Endodermal cell (in vitro differentiated cells): ENCODE measurements at regions not wholly inside any gene's neighbourhood (a gene's known extent, or its start where the extent isn't known, plus 50 kb on each side); places are given as distances from the start of the nearest gene placed in this dataset.

ENCODE experiments used
- DNase-seq: peaks from one replicate; pipeline ENCODE4 v3.0.0-alpha.2; 2017
- H3K27ac ChIP-seq: 2 replicates; pipeline ENCODE4 v1.5.1; 2013; ENCODE audit warnings: mild to moderate bottlenecking, low read depth, low read length, moderate library complexity
- H3K27me3 ChIP-seq: 2 replicates; pipeline ENCODE4 v1.6.1; 2013; ENCODE audit warnings: mild to moderate bottlenecking, low read length, moderate library complexity; ENCODE audit not compliant: insufficient read depth, control insufficient read depth, poor library complexity, severe bottlenecking
- H3K36me3 ChIP-seq: 2 replicates; pipeline ENCODE4 v1.7.0; 2013; ENCODE audit warnings: mild to moderate bottlenecking, low read length, moderate library complexity; ENCODE audit not compliant: control insufficient read depth, insufficient read depth
- H3K4me1 ChIP-seq: one replicate; pipeline ENCODE4 v1.7.0; 2013; ENCODE audit warnings: low read length; ENCODE audit not compliant: control insufficient read depth, insufficient read depth
- H3K4me3 ChIP-seq: 2 replicates; pipeline ENCODE4 v1.5.1; 2013; ENCODE audit warnings: mild to moderate bottlenecking, low read length, moderate library complexity
- H3K9ac ChIP-seq: 2 replicates; pipeline ENCODE4 v1.6.1; 2013; ENCODE audit warnings: mild to moderate bottlenecking, low read length, moderate library complexity; ENCODE audit not compliant: poor library complexity, severe bottlenecking; ENCODE audit errors: extremely low read depth
- H3K9me3 ChIP-seq: 2 replicates; pipeline ENCODE4 v1.6.1; 2013; ENCODE audit warnings: mild to moderate bottlenecking, low read length, moderate library complexity; ENCODE audit not compliant: control insufficient read depth
- H3K27ac Mint-ChIP-seq: 2 replicates; pipeline ENCODE4 v1.8.0; 2020; ENCODE audit warnings: mixed read lengths
- H3K27me3 Mint-ChIP-seq: 2 replicates; pipeline ENCODE4 v1.8.0; 2021; ENCODE audit warnings: mild to moderate bottlenecking, mixed read lengths; ENCODE audit not compliant: insufficient read depth
- H3K36me3 Mint-ChIP-seq: 2 replicates; pipeline ENCODE4 v1.8.0; 2020; ENCODE audit warnings: low read depth, mixed read lengths
- H3K4me1 Mint-ChIP-seq: 2 replicates; pipeline ENCODE4 v1.8.0; 2020; ENCODE audit warnings: mixed read lengths
- H3K4me3 Mint-ChIP-seq: 2 replicates; pipeline ENCODE4 v1.8.0; 2020; ENCODE audit warnings: mild to moderate bottlenecking, moderate library complexity, mixed read lengths
- H3K9me3 Mint-ChIP-seq: 2 replicates; pipeline ENCODE4 v1.8.0; 2020; ENCODE audit warnings: mild to moderate bottlenecking, mixed read lengths
- CTCF ChIP-seq: fragments of 200-600 bp; sonication (generic); conservative IDR thresholded peaks from 2 replicates; pipeline ENCODE4 v1.5.0; 2021; ENCODE audit warnings: antibody characterized with exemption, mild to moderate bottlenecking
- WGBS, 2 experiments: methylation state at CpG; one replicate each; pipeline versions ENCODE4 v1.1.5 to v1.1.7; 2013; ENCODE audit warnings: missing lambda C conversion rate in 2 of 2, mixed read lengths in 1 of 2; ENCODE audit not compliant: insufficient coverage in 1 of 2, insufficient read length in 1 of 2; 5-methylcytosine and 5-hydroxymethylcytosine counted together

GRCh38 chr2:145284551-145284950 lies 764.6 kb upstream of the ZEB2 start:
- Mint-ChIP-seq H3K27ac (no peak overlapping the region), H3K4me3 (no peak overlapping the region), H3K9me3 (no peaks in the 10 kb centered on the region), H3K36me3 (no peaks in the 10 kb centered on the region), H3K27me3 (peaks cover 4% of the 10 kb centered on the region), H3K4me1 (peaks cover 3% of the 10 kb centered on the region)
- no peak for DNase-seq
- WGBS, 2 experiments: 91 to 94% methylated on average over 4 to 5 of the region's 5 CpGs
- no peak overlapping the region for H3K27ac ChIP-seq
- H3K36me3 ChIP-seq: no peaks in the 10 kb centered on the region
- no peak overlapping the region for H3K4me3 ChIP-seq
- H3K9ac ChIP-seq: no peak overlapping the region
- H3K4me1 ChIP-seq: no peaks in the 10 kb centered on the region
- TF ChIP-seq CTCF: no peak
- H3K27me3 ChIP-seq: no peaks in the 10 kb centered on the region
- peaks cover 9% of the 10 kb centered on the region for H3K9me3 ChIP-seq

GRCh38 chr2:145283131-145283530 lies 763.2 kb upstream of the ZEB2 start:
- H3K27ac Mint-ChIP-seq: no peak overlapping the region
- H3K4me1 ChIP-seq: no peaks in the 10 kb centered on the region
- no peaks in the 10 kb centered on the region for H3K36me3 ChIP-seq
- no peak for DNase-seq
- H3K4me3 Mint-ChIP-seq: no peak overlapping the region
- TF ChIP-seq CTCF: no peak
- H3K9ac ChIP-seq: no peak overlapping the region
- H3K36me3 Mint-ChIP-seq: no peaks in the 10 kb centered on the region
- H3K27me3 Mint-ChIP-seq: peaks cover 4% of the 10 kb centered on the region
- no peaks in the 10 kb centered on the region for H3K9me3 Mint-ChIP-seq
- no peaks in the 10 kb centered on the region for H3K4me1 Mint-ChIP-seq
- no peaks in the 10 kb centered on the region for H3K27me3 ChIP-seq
- H3K9me3 ChIP-seq: peaks cover 9% of the 10 kb centered on the region
- 83 to 91% methylated on average over 1 of the region's 1 CpG for WGBS, 2 experiments
- H3K4me3 ChIP-seq: no peak overlapping the region
- H3K27ac ChIP-seq: no peak overlapping the region

- Mint-ChIP-seq H3K4me1 (no peaks in the 10 kb centered on the region), H3K4me3 (no peak overlapping the region), H3K27ac (no peak overlapping the region), H3K9me3 (peaks cover 3% of the 10 kb centered on the region), H3K27me3 (no peaks in the 10 kb centered on the region), H3K36me3 (peaks cover 2% of the 10 kb centered on the region)
- H3K9ac ChIP-seq: no peak overlapping the region
- H3K36me3 ChIP-seq: no peaks in the 10 kb centered on the region
- DNase-seq: no peak
- H3K27ac ChIP-seq: no peak overlapping the region
- no peak for TF ChIP-seq CTCF
- peaks cover 6% of the 10 kb centered on the region for H3K9me3 ChIP-seq
- no peaks in the 10 kb centered on the region for H3K4me1 ChIP-seq
- H3K4me3 ChIP-seq: no peak overlapping the region
- no peaks in the 10 kb centered on the region for H3K27me3 ChIP-seq
These were observed 758.0 kb upstream of the ZEB2 start for GRCh38 chr2:145277922-145278321.
